DND-41 (cell line): ENCODE measurements at regions not wholly inside any gene's neighbourhood (a gene's known extent, or its start where the extent isn't known, plus 50 kb on each side); places are given as distances from the start of the nearest gene placed in this dataset.
A peak's percentile ranks its signal among the peaks of the same experiment; 100 is the strongest.

Experiments used
- ATAC-seq: fragments of 200-7000 bp; cut with Tn5 transposase; 3 replicates; pipeline ENCODE4 v1.9.1; 2021; ENCODE audit warnings: low read depth; ENCODE audit not compliant: insufficient read depth
- DNase-seq: peaks from one replicate; pipeline ENCODE4 v3.0.0-alpha.2; 2020
- H2AFZ ChIP-seq: 2 replicates; pipeline ENCODE4 v1.6.0; 2012; ENCODE audit warnings: low read depth, low read length
- H3K27ac ChIP-seq: 2 replicates; pipeline ENCODE4 v1.5.1; 2012; ENCODE audit warnings: low read length, inconsistent platforms
- H3K27me3 ChIP-seq: fragments of 200-600 bp; sonication (generic); 2 replicates; pipeline ENCODE4 v1.6.0; 2012; ENCODE audit warnings: low read length, mild to moderate bottlenecking, inconsistent platforms; ENCODE audit not compliant: insufficient read depth, poor library complexity
- H3K36me3 ChIP-seq: 2 replicates; pipeline ENCODE4 v1.5.1; 2012; ENCODE audit warnings: low read length, inconsistent platforms; ENCODE audit not compliant: insufficient read depth
- H3K4me1 ChIP-seq: 2 replicates; pipeline ENCODE4 v1.5.1; 2012; ENCODE audit warnings: mild to moderate bottlenecking, low read length; ENCODE audit not compliant: insufficient read depth
- H3K4me2 ChIP-seq: 2 replicates; pipeline ENCODE4 v1.6.0; 2012; ENCODE audit warnings: mild to moderate bottlenecking, moderate library complexity, low read length, inconsistent platforms; ENCODE audit not compliant: insufficient read depth
- H3K4me3 ChIP-seq, 2 experiments: fragments of 200-600 bp in 1 of 2; shearing (Covaris generic) in 1 of 2; 2 replicates each; pipeline ENCODE4 v1.5.1; 2012 to 2016; ENCODE audit warnings: inconsistent platforms in 2 of 2, low read length in 2 of 2, mild to moderate bottlenecking in 2 of 2, low read depth in 1 of 2, moderate library complexity in 1 of 2
- H3K79me2 ChIP-seq: 2 replicates; pipeline ENCODE4 v1.6.0; 2012; ENCODE audit warnings: low read length, inconsistent platforms; ENCODE audit not compliant: insufficient read depth
- H3K9ac ChIP-seq: 2 replicates; pipeline ENCODE4 v1.6.0; 2012; ENCODE audit warnings: low read depth, mild to moderate bottlenecking, inconsistent platforms, low read length, moderate library complexity
- H3K9me3 ChIP-seq: 2 replicates; pipeline ENCODE4 v1.5.1; 2012; ENCODE audit warnings: low read length, moderate library complexity, mild to moderate bottlenecking, inconsistent platforms; ENCODE audit not compliant: insufficient read depth, severe bottlenecking
- H4K20me1 ChIP-seq: 2 replicates; pipeline ENCODE4 v1.6.0; 2012; ENCODE audit warnings: low read length; ENCODE audit not compliant: insufficient read depth
- CTCF ChIP-seq: IDR thresholded peaks from 2 replicates; pipeline ENCODE4 v1.5.1; 2012; ENCODE audit warnings: borderline replicate concordance, low read length, moderate library complexity, mild to moderate bottlenecking; ENCODE audit not compliant: poor library complexity, severe bottlenecking; ENCODE audit errors: extremely low read depth
- EZH2 ChIP-seq: IDR thresholded peaks from 3 replicates; pipeline ENCODE4 v1.6.1; 2012; ENCODE audit warnings: borderline replicate concordance, low read depth, mild to moderate bottlenecking, moderate library complexity, low read length, inconsistent platforms; ENCODE audit not compliant: severe bottlenecking

- DNase-seq (no peak), ATAC-seq (no peak)
- Histone ChIP-seq H3K36me3 (no peaks in the 10 kb centered on the region), H3K27me3 (no peaks in the 10 kb centered on the region), H3K9ac (no peak overlapping the region), H4K20me1 (no peaks in the 10 kb centered on the region), H3K79me2 (no peaks in the 10 kb centered on the region), H3K27ac (peak overlapping the region; percentile 55), H2AFZ (no peak overlapping the region), H3K4me1 (peaks cover 56% of the 10 kb centered on the region), H3K9me3 (no peaks in the 10 kb centered on the region), H3K4me3 (no peak overlapping the region), H3K4me2 (no peak overlapping the region)
- TF ChIP-seq CTCF, result no peak
- TF ChIP-seq EZH2, result no peak
Observed at GRCh38 chr22:48244388-48245195, 1482.1 kb downstream of the TBC1D22A start.

GRCh38 chr22:48242461-48242864, 1480.0 kb downstream of the TBC1D22A start:
- ATAC-seq (no peak), DNase-seq (no peak)
- Histone ChIP-seq H3K27me3 (no peaks in the 10 kb centered on the region), H4K20me1 (no peaks in the 10 kb centered on the region), H3K9ac (no peak overlapping the region), H3K4me1 (peaks cover 56% of the 10 kb centered on the region), H3K4me3 (no peak overlapping the region), H3K79me2 (no peaks in the 10 kb centered on the region), H3K36me3 (no peaks in the 10 kb centered on the region), H3K4me2 (no peak overlapping the region), H3K27ac (no peak overlapping the region; the same call in 1 of the 2 replicates), H3K9me3 (no peaks in the 10 kb centered on the region), H2AFZ (no peak overlapping the region)
- TF ChIP-seq CTCF (no peak), EZH2 (no peak)

- Histone ChIP-seq H3K9ac (no peak overlapping the region), H3K4me1 (peaks cover 55% of the 10 kb centered on the region), H3K79me2 (no peaks in the 10 kb centered on the region), H3K27me3 (no peaks in the 10 kb centered on the region), H3K4me2 (peak overlapping the region; percentile 27; the same call in 1 of the 2 replicates), H3K36me3 (no peaks in the 10 kb centered on the region), H4K20me1 (no peaks in the 10 kb centered on the region), H3K9me3 (no peaks in the 10 kb centered on the region), H3K4me3 (no peak overlapping the region), H2AFZ (no peak overlapping the region), H3K27ac (peak overlapping the region; percentile 49)
- TF ChIP-seq CTCF, result peak; percentile 3
- no peak for TF ChIP-seq EZH2
- peak; percentile 87 for ATAC-seq
- DNase-seq, result peak; percentile 81
Observed at GRCh38 chr22:48241658-48242057, 1479.2 kb downstream of the TBC1D22A start.
